Fibroblast of lung (primary cell): ENCODE measurements at regions not wholly inside any gene's neighbourhood (a gene's known extent, or its start where the extent isn't known, plus 50 kb on each side); places are given as distances from the start of the nearest gene placed in this dataset.
"Not testable (repeated sequence)": the region's sequence is repeated elsewhere in the genome, so short reads cannot be mapped to it uniquely, and the experiment has no call there.

Experiments
- DNase-seq, 2 donors: peaks; one replicate each; pipeline versions ENCODE4 v3.0.0 to v3.0.0-alpha.2; 2010; ENCODE audit warnings: low read depth in 2 of 2
- H2AFZ ChIP-seq: 2 replicates; pipeline ENCODE4 v1.5.1; 2012; ENCODE audit warnings: low read length, control low read depth, inconsistent platforms
- H3K27ac ChIP-seq: 2 replicates; pipeline ENCODE4 v1.5.1; 2011; ENCODE audit warnings: low read length, control low read depth; ENCODE audit not compliant: insufficient read depth
- H3K27me3 ChIP-seq: 2 replicates; pipeline ENCODE4 v1.5.1; 2011; ENCODE audit warnings: mild to moderate bottlenecking, low read length; ENCODE audit not compliant: control insufficient read depth, insufficient read depth
- H3K36me3 ChIP-seq: 2 replicates; pipeline ENCODE4 v1.5.1; 2011; ENCODE audit warnings: low read length; ENCODE audit not compliant: control insufficient read depth, insufficient read depth
- H3K4me1 ChIP-seq: 2 replicates; pipeline ENCODE4 v1.5.1; 2011; ENCODE audit warnings: low read length; ENCODE audit not compliant: control insufficient read depth, insufficient read depth; ENCODE audit errors: extremely low read depth
- H3K4me2 ChIP-seq: 2 replicates; pipeline ENCODE4 v1.5.1; 2011; ENCODE audit warnings: low read length, control low read depth; ENCODE audit not compliant: insufficient read depth; ENCODE audit errors: extremely low read depth
- H3K4me3 ChIP-seq, 4 experiments: fragments of 200-600 bp in 1 of 4; sonication (generic) in 1 of 4; replicated peaks in 1 of 4; 2 replicates each; pipeline ENCODE4 v1.5.1; 2011 to 2016; ENCODE audit warnings: low read length in 4 of 4, low read depth in 3 of 4, mild to moderate bottlenecking in 3 of 4, control low read depth in 2 of 4, inconsistent platforms in 1 of 4, mixed read lengths in 1 of 4; ENCODE audit not compliant: insufficient read depth in 1 of 4; ENCODE audit errors: control extremely low read depth in 1 of 4
- H3K79me2 ChIP-seq: 2 replicates; pipeline ENCODE4 v1.5.1; 2012; ENCODE audit warnings: mild to moderate bottlenecking, low read length, inconsistent platforms; ENCODE audit not compliant: control insufficient read depth, insufficient read depth
- H3K9ac ChIP-seq: 2 replicates; pipeline ENCODE4 v1.5.1; 2011; ENCODE audit warnings: mild to moderate bottlenecking, low read length, control low read depth; ENCODE audit not compliant: insufficient read depth
- H3K9me3 ChIP-seq: 2 replicates; pipeline ENCODE4 v1.5.1; 2012; ENCODE audit warnings: low read depth, low read length; ENCODE audit not compliant: control insufficient read depth, insufficient read depth
- H4K20me1 ChIP-seq: 2 replicates; pipeline ENCODE4 v1.5.1; 2011; ENCODE audit warnings: low read length; ENCODE audit not compliant: control insufficient read depth, insufficient read depth; ENCODE audit errors: extremely low read depth
- EZH2 ChIP-seq: IDR thresholded peaks from 2 replicates; pipeline ENCODE4 v1.5.1; 2012; ENCODE audit warnings: low read length, control low read depth, mild to moderate bottlenecking; ENCODE audit errors: missing control alignments
- TF ChIP-seq, protein P1 (sequence below), 2 donors: IDR thresholded peaks in 1 of 2; conservative IDR thresholded peaks in 1 of 2; 1 replicate in 1 of 2; 2 replicates in 1 of 2; pipeline ENCODE4 v1.5.1; 2011 to 2012; ENCODE audit warnings: low read length in 2 of 2, control low read depth in 1 of 2, inconsistent platforms in 1 of 2, low read depth in 1 of 2, mild to moderate bottlenecking in 1 of 2

DNA sequence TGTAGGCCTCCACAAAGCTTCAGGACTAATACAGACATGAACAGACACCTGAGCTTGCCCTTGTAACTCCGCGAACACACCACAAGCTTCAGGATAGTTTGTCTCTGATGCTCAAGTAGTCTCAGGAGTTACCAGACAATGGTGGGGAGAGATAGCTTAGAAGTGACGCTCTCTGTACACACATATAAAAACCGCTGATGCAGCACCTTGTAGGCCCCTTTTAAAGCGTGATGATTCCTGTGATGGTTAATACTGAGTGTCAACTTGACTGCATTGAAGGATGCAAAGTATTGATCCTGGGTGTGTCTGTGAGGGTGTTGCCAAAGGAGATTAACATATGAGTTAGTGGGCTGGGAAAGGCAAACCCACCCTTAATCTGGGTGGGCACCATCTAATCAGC, 78.7 kb downstream of the MAGED4 start:
- H3K79me2 ChIP-seq: no peaks in the 10 kb centered on the region
- DNase-seq: no peak
- H2AFZ ChIP-seq: no peak overlapping the region
- H3K9me3 ChIP-seq: no peaks in the 10 kb centered on the region
- no peak overlapping the region for H3K4me2 ChIP-seq
- H4K20me1 ChIP-seq: no peaks in the 10 kb centered on the region
- H3K27ac ChIP-seq: no peak overlapping the region
- no peaks in the 10 kb centered on the region for H3K36me3 ChIP-seq
- TF ChIP-seq EZH2: no peak
- TF ChIP-seq, protein P1, sequence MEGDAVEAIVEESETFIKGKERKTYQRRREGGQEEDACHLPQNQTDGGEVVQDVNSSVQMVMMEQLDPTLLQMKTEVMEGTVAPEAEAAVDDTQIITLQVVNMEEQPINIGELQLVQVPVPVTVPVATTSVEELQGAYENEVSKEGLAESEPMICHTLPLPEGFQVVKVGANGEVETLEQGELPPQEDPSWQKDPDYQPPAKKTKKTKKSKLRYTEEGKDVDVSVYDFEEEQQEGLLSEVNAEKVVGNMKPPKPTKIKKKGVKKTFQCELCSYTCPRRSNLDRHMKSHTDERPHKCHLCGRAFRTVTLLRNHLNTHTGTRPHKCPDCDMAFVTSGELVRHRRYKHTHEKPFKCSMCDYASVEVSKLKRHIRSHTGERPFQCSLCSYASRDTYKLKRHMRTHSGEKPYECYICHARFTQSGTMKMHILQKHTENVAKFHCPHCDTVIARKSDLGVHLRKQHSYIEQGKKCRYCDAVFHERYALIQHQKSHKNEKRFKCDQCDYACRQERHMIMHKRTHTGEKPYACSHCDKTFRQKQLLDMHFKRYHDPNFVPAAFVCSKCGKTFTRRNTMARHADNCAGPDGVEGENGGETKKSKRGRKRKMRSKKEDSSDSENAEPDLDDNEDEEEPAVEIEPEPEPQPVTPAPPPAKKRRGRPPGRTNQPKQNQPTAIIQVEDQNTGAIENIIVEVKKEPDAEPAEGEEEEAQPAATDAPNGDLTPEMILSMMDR (conservative IDR thresholded peaks at IDR 0.05 in 1 of 2, IDR thresholded peaks at IDR 0.05 in 1 of 2; ENCODE audit: low read depth in 1 of 2, low read length in 2 of 2): no peak
- H3K4me1 ChIP-seq: no peaks in the 10 kb centered on the region
- H3K9ac ChIP-seq: no peak overlapping the region
- H3K4me3 ChIP-seq: no peak overlapping the region
- no peaks in the 10 kb centered on the region for H3K27me3 ChIP-seq

DNA sequence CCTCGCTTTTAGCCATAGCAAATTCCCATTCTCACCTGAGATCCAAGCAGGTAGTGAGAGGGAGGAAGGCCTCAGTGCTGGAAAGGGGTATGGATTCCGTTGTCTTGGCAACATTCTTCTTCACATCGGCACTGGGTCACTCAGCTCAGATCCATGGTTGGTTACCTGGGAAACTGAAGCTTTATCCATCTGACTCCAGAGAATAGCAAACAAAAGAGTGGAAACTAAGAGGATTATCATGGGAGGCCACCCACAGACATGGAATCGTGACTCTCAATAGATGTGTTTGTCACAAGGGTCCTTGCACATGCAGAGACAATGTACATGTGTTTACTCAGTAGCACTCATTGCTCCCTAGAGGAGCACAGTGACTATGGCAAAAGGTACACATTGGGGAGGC, 81.0 kb downstream of the MAGED4 start:
- no peak overlapping the region for H3K4me3 ChIP-seq

DNA sequence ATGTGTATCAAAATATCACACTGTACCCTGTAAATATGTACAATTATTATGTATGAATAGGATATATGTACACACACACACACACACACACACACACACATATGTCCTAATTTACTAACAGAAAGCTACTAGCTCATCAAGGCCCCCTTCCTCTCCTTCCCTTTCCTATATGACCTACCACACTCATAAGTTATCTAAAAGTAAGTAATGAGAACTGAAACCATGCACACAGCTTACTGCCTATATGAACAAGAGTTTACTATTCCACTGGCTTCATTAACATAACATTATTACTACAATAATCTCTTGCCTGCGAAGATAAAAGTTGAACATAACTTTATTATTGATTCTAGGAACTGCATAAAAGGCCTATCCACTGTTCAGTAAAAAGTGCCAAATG, 83.8 kb downstream of the MAGED4 start:
- H3K9ac ChIP-seq, H3K36me3 ChIP-seq, H3K4me2 ChIP-seq, H3K27ac ChIP-seq, H3K79me2 ChIP-seq, H2AFZ ChIP-seq, H3K9me3 ChIP-seq, H3K27me3 ChIP-seq, H3K4me1 ChIP-seq, H4K20me1 ChIP-seq, H3K4me3 ChIP-seq, DNase-seq: not testable (repeated sequence)

More for the DNA sequence above, 81.0 kb downstream of the MAGED4 start:
- Histone ChIP-seq H3K27me3 (no peaks in the 10 kb centered on the region), H3K36me3 (no peaks in the 10 kb centered on the region), H4K20me1 (no peaks in the 10 kb centered on the region), H3K4me2 (no peak overlapping the region), H3K27ac (no peak overlapping the region), H2AFZ (no peak overlapping the region), H3K9ac (no peak overlapping the region), H3K9me3 (no peaks in the 10 kb centered on the region), H3K79me2 (no peaks in the 10 kb centered on the region), H3K4me1 (no peaks in the 10 kb centered on the region)
- TF ChIP-seq, protein P1 (conservative IDR thresholded peaks at IDR 0.05 in 1 of 2, IDR thresholded peaks at IDR 0.05 in 1 of 2; ENCODE audit: low read depth in 1 of 2, low read length in 2 of 2): no peak
- no peak for TF ChIP-seq EZH2
- DNase-seq: no peak
